HG03342 (cell line): ENCODE measurements at regions not wholly inside any gene's neighbourhood (a gene's known extent, or its start where the extent isn't known, plus 50 kb on each side); places are given as distances from the start of the nearest gene placed in this dataset.
A peak's percentile ranks its signal among the peaks of the same experiment; 100 is the strongest.

ENCODE experiments used
- ATAC-seq: cut with Tn5 transposase; IDR thresholded peaks from one replicate; pipeline ENCODE4 v1.9.1; 2021; ENCODE audit warnings: mild to moderate bottlenecking, moderate library complexity; ENCODE audit not compliant: unreplicated experiment

GRCh38 chr11:131044851-131045250 is 128.6 kb upstream of the SNX19 start:
- no peak for ATAC-seq

GRCh38 chr11:131052367-131052766 is 136.1 kb upstream of the SNX19 start:
- no peak for ATAC-seq

DNA sequence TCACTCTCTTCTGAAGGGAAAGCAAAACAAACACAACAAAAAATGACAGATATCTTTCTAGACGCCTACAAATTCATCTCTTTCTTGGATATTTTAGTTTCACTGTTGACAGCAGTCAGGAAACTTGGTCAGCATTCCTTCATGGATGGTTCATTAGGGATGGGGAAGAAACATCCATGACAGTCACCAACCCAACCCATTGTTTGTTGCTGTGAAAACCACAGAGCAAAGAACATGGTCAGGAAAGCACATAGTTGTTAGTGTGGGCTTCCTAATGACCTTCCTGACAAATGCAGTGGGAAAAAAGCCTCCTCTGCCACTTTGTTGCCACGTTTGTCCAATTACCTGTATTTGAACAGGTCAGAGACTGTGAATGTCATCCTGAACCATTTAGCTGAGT is 139.8 kb upstream of the SNX19 start:
- ATAC-seq = no peak

DNA sequence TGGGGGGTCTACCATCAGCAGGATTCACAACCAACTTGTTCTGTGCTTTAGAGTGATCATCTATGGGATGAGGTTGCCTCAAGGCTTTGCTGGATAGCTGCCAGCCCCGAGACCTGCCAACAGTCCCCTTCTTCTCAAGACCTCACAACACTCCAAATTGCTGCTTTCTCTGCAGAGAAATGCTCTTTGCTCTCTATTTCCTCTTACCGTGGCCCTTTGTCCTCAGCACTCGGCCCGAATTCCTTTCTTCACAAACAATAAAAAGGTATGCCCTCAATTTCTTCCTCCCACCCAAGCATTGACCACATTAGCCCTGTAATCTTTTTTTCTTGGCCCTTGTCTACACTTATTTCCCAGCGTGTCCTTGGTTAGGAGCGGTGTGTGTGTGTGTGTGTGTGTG is 147.4 kb upstream of the SNX19 start:
- ATAC-seq = no peak

DNA sequence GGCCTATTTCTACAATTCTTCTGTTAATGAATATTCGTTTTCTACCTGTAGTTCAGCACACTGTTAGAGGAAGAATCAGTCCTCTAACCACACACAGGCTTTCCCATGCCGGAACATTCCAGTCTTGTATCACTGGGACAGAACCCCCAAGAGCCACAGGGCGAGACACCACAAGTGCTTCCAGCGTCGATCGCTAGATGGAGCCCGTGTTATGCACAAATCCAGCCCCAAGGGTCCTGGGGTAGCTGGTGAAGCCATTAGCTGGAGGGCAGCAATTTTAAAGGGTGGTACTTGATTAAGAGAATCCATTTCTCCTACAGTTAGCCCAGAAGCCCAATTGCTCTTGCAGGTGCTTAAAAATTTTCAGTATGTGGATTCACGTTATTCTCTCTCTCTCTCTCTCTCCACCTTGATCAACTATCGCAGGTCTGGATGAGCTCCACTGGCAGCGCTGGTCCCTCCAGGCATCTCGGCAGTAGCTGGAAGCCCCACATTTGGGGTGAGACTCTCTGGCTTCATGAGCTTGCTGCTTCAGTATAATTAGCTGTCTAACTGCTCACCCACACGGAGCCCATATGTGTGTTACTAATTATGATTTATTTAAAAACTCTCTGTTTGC is 148.2 kb upstream of the SNX19 start:
- peak; percentile 91 for ATAC-seq

GRCh38 chr11:131065435-131066413 is 149.4 kb upstream of the SNX19 start:
- ATAC-seq = no peak

DNA sequence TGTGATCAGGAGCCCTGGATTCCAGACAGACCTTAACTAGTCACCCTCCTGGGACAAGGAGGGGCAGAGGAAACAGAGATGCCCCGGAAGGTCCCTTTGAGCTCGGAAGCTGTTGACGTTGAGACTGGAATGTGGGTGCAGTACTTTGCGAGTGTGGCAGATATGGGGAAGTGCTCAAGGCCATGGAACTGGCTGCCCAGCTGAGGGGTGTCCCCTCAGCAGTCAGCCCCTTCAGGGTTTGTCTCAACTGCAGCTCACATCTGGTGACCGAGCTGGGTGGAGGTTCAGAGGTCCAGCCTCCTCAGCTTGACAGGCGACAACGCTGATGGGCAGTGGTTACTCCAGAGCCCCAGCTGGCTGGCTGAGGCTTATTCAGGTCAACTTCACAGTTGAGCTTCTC is 150.3 kb upstream of the SNX19 start:
- no peak for ATAC-seq

DNA sequence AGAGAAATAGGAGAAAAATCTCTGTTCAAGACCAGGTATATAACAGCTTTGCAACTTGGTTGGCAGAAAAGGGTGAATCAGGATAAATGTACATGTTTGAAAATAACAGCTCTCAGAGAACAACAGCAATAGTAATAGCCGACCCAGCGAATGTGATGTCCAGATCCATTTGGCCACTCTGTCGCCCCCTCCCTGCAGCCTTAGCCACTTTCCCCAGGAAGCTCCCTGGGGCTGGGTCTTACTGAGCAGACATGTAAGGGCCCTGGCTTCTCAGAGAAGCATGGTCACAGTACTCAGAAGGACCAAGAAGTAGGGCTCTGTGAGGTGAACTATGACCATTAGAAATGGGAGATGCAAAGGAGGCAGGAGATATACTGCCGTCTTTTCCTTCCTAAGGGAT is 154.1 kb upstream of the SNX19 start:
- no peak for ATAC-seq

GRCh38 chr11:131073167-131073566 is 156.9 kb upstream of the SNX19 start:
- ATAC-seq = no peak

- ATAC-seq = no peak
These were observed 158.3 kb upstream of the SNX19 start for GRCh38 chr11:131074573-131074972.

GRCh38 chr11:131077340-131077739 is 161.1 kb upstream of the SNX19 start:
- no peak for ATAC-seq

- no peak for ATAC-seq
These were observed 162.8 kb upstream of the SNX19 start for GRCh38 chr11:131079036-131079435.

- no peak for ATAC-seq
These were observed 173.5 kb upstream of the SNX19 start for GRCh38 chr11:131089727-131090245.

DNA sequence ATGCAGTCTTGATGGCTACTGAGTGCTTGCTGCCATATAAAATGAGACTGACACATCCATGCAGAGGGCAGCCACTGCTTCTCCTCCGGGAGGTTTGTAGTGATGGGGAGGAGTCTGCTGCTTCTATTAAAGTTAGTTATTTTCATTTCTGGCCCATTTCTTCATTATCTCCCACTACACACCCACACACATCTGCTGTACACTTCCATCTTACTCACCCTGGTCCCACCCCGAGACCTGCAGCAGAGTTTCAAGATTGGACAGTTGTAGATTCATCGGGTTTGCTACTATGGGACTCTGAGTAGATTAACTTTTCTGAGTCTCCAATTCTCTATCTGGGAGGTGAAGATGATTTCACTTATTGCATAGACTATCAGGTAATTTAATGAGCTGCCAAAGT is 176.2 kb upstream of the SNX19 start:
- ATAC-seq = no peak

DNA sequence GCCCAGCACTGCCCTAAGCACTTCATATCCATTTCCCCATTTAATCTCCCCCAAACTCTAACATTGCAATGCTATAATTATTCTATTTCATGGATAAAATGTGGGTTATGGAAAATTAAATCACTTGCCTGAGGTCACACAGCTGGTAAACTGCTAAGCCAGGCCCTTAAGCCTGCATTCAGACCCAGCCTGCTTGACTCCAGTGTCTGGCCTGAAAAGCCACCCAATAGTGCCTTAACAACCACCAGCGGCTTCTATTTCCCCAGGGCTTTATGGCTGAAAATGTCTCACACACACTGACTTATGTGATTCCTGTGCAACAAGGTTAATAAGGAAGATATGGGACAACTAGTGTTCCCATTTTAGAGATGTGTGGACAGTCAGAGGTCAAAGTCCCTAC is 178.5 kb upstream of the SNX19 start:
- ATAC-seq = no peak

GRCh38 chr11:131095511-131096185 is 179.4 kb upstream of the SNX19 start:
- no peak for ATAC-seq

- ATAC-seq = no peak
These were observed 182.7 kb upstream of the SNX19 start for GRCh38 chr11:131099013-131099412.

DNA sequence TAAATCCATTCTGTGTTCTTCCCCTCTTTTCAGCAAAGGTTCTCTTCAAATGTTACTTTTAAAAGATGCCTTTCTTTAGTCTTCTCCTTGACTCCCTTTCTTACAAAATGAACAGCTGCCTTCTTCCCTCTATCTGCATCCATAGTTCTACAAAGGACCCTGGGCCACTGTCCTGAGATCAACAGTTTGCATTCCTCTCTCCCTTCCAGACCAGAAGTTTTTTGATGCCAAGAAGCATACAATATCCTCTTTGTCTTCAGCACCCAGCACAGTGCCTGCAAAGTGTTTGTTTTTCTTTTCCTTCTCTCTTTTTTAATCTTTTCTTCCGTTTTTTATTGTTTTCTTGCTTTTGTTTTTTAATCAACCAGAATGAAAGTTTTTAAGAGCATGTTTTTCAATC is 183.5 kb upstream of the SNX19 start:
- ATAC-seq = no peak

- ATAC-seq = no peak
These were observed 192.5 kb upstream of the SNX19 start for GRCh38 chr11:131108760-131109159.

- ATAC-seq = no peak
These were observed 193.0 kb upstream of the SNX19 start for GRCh38 chr11:131109257-131109656.

GRCh38 chr11:131109790-131110189 is 193.5 kb upstream of the SNX19 start:
- no peak for ATAC-seq

DNA sequence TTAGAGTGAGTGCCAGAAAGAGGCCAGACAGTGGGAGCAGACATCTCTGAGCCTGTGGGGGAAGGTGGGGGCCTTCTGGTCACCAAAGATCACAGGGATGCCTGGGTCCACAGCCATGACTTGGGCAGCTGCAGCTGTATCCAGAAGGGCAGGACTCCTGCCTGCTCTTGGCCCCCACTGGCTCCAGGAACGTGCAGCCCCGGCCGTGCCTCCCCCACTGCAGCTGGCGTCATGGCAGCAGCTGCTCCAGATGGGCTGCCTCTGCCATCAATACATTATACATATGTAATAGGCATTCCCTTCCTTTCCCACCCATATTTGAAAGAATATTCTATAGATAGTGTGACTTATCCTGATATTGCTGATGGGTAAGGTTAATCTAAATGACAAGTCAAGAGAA is 195.5 kb upstream of the SNX19 start:
- no peak for ATAC-seq
